GF-D8 (cell line): ENCODE measurements at regions not wholly inside any gene's neighbourhood (a gene's known extent, or its start where the extent isn't known, plus 50 kb on each side); places are given as distances from the start of the nearest gene placed in this dataset.

ENCODE experiments used
- DNase-seq: peaks from one replicate; lab custom pipeline; 2025; lab: John Stamatoyannopoulos, UW

DNA sequence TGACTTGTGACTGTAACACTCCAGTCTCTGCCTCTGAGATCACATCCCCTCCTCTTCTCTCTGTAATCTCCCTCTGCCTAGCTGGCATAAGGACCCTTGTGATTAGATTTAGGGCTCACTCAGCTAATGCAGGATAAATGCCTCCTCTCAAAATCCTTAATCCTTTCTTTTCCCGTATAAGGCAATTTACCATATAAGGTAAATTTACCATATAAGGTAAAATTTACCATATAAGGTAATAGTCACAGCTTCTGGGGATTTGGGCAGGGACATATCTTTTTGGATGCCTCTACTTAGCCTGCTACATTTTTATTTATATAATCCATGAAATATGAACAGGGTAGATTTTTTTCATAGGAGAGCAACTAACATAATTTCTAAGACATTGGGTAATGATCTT, 318.0 kb upstream of the PUM3 start:
- DNase-seq: no peak

DNA sequence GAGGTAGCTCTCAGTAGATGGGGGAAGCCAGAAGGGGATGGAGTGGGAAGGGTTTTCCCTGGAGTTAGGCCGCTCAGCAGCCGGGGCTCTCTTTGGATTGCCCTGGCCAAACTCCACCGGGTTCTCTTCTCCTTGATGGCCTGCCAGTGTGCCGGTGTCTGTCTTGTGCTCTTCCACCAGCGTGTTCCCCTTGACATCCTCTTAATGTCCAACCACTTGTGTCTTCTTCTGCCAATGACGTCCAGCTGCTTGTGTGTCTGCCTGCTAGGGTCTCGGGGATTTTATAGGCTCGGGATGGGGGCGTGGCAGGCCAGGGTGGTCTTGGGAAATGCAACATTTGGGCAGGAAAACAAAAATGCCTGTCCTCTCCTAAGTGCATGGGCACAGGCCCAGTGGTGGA, 313.1 kb upstream of the PUM3 start:
- no peak for DNase-seq

DNA sequence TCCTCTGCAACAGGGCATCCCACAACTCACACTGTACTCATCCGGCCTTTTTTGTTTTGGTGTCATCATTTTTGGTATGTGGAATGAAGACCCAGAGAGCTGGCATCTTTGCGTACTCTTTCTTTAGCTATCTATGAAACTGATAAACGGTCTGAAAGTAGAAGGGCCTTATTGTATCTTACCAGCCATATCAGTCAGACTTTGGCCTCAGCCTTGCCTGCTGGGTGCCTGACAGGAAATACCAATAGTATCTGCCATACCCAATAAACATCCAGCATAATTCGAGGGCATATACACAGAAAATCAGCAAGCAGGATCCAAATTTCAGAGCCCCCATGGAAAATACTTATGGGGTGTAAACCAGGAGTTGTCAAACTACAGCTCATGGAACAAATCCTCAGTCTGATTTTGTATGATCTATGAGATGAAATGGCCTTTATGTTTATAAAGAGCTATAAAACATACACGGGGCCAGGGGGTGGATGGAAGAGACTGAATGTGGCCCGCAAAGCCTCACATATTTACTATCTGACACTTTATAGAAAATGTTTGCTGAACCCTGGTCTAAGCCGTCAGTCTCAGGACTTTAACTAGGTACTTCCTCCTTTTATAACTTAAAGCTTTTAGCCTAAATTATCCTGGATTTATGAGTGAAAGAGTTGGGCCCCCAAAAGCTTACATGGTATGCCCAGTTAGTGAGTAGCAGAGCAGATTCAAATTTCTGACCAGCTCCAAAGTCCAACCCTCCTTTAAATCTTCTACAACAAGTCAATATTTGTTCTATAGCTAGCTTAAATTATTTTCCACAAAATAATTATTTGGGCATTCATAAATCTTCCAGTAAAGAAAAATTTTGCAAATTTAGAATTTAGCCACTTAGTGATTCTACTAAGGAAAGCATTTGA, 308.0 kb upstream of the PUM3 start:
- no peak for DNase-seq

DNA sequence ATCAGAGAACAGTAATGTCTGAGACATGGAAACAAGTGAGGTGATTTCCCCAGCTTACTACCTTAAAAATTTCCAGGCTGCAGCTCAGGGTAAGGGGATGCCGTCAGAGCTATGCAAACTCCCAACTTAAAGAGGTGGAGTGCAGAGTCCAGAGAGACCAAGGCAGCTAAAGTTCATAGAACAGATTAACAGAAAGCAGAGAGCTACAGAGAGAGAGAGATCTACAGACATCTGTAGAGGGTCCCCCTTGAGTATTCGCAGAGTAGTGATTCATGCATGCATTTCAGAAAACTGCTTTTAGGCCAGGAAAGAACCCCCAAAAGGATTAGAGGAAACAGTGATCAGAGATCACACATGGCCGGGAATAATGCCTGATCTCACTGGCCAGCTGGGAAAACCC, 306.2 kb upstream of the PUM3 start:
- no peak for DNase-seq

DNA sequence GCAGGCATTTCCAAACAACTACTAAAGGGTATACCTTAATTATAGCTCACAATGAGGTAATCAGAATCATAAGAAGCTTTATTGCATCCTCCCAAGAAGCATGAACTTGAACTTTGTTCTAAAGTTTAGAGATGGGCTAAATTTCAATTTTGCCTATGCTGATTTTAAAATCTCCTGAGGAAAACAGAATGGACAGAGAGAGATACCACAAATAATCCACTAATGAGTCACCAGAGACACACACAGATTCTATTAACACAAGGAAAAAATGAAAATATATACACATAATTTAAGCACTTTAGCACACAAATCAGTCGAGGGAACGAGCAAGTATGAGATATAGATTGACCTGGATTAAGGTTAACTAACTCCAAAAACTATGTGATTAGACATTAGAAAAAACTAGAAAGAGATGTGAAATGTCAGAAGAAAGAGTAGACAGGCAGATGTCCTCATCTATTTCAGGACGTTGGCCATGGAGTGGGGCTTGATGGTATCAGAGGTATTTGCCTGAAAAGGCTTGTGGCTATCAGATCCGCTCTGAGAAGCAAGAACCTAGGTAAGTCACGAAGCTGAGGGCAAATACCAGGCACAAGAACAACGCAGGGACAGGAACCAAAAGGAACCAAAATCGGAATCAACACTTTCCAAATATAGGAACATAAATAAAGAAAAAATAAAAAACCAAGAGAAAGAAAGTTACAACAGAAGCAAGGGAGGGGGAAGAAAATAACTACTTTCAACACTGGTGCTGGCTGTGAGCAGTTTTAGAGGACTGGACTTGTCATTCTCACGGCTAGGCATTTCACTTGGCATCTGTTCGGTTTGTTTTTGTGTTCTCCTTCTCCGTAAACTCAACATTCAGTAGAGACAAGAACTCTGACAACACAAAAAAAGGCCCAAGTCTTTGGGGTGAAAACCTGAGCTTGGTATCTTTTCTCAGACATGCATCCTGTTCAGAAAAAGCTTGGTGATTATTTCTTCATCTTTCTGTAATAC, 294.6 kb upstream of the PUM3 start:
- DNase-seq: no peak

DNA sequence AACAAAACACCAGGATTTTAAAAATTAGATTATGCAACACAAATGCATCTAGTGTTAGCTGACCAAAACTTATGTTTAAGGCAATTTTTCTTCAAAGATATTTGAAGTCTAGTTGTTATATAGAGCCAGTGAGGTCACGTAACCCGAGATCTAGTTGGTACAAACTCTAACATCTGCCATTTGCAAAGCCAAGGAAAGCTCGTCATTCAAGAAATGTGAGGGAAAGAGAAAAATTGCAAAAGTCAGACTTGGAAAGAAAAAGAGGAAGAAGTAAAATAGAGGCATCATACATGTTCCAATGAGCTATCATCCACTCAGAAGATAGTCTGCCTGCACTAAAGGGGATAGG, 293.4 kb upstream of the PUM3 start:
- DNase-seq: no peak

DNA sequence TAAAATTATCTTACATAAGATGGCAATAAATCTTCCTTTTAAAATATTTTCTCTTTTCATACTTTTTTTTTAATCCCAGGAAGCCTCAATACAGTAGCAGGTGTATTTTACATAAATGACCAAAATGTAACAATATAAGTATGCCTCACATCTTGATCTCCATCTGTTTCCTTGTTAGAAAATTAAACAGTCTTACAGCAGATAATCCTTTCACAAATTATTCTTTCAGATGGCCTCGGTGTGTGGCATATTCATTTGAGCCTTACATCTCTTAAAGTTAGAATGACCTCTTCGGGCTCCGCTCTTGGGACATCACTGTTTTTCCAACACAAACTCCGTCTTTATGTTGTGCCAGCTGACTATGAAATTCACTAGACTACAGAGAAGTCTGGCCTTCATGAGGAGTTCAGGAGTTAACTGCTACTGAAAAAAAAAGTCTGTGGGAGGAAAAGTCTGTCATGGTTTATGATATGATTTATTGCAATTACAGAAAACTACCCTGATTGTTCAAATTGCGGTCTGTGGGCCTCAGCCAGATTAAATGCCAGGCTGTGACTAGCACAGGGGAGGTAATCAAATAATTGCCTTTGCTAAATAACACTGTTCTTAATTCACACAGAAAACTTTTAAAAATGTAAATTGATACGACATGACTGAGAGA, 292.9 kb upstream of the PUM3 start:
- no peak for DNase-seq

DNA sequence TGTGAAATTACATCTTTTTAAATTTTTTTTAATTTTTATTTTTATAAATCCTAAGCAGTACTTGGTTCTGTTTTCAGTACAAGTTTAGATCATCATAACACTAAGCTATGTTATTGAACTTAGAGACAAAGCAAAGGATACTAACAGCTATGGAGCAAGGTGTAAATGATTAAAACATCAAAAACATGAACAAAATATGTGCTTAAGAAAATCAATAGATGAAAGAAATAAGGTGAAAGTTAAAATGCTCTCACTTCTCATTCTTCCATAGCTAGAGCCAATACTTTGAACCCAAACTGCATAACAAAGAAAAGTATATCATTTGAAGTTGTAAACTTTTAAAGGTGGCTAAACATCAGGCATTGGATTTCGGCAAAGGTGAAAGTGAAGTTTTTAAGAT, 292.3 kb upstream of the PUM3 start:
- DNase-seq: no peak

DNA sequence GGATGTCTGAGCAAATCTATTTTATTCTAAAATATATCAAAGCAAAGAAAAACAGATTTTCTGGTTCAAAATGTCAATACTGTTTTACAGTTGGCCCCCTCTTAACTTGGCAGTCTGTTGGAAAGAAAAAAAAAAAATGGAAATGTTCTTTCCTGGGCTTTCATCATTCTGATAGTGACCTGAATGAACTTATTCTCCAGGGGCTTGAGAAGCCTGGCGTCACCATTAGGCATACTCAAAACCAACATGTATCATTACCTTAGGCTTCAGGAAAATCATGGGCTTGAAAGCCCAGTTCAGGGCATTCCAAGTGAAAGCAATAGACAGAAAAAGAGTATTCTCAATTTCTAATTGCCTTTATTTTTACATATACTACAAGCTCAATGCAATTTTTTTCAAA, 283.7 kb upstream of the PUM3 start:
- DNase-seq: no peak

DNA sequence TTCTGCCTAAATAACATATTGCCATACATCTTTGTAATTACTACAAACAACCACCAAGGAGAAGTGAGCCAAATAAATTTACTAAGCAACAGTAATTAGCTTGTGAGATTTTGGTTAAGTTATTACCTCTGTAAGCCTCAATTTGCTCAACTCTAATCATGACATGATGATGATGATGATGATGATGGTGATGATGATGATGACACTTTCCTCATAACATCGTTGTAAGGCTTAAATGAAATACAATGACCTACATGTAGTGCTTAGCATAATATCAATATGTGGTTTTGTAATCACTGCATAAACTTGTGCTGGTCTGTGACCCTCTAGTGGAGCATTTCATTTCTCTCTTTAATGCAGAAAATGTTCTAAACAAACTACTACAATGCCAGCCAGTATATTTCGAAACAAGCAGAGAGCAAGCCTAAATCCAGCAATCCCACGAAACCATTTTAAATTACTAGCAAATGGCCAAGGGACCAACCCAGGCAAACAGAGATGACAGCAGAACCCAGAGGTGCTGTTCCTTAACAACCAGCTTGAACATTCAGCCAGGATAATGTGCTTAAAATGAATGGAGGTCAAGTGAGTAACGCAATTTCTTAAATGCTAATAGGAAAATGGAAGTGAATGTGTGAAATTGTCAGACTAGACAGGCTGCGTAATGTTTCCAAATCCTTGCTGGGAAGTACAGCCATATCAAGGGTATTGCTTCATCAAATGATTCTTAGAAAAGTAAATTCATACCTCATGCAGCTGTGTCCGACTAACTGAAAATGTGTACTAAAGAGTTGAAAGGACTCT, 281.9 kb upstream of the PUM3 start:
- DNase-seq: peak; percentile 82

DNA sequence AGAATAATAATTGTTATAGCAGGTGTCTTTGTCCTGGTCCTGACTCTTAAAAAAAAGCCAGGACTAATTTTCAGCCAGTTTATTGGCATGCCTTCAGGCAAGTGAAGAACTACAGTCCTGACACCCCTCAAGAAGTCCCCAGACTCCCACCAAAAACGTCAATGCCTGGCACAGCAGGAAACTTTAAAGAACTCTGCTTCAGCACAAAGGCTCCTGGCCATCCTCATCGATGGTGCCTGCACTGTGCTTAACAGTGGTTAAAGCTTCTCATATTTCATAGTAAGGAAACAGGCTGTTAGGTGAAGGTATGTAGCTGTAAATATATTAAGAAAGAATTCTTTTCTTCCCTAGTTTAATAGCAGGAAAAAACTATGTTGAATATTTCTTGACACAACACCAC, 280.1 kb upstream of the PUM3 start:
- no peak for DNase-seq

DNA sequence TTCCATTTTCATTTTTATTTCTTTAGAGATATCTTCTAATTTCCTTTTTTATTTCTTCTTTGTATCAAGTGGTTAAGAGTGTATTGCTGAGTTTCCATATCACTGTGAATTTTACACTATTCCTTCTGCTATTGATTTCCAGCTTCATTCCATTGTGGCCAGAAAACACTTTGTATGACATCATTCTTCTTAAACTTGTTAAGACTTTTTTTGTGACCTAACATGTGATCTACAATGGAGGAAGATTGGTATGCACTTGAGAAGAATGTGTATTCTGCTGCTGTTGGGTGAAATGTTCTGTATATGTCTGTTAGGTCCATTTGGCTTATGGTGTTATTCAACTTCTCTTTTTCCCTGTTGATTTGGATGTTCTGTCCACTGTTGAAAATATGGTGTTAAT, 274.2 kb upstream of the PUM3 start:
- no peak for DNase-seq

DNA sequence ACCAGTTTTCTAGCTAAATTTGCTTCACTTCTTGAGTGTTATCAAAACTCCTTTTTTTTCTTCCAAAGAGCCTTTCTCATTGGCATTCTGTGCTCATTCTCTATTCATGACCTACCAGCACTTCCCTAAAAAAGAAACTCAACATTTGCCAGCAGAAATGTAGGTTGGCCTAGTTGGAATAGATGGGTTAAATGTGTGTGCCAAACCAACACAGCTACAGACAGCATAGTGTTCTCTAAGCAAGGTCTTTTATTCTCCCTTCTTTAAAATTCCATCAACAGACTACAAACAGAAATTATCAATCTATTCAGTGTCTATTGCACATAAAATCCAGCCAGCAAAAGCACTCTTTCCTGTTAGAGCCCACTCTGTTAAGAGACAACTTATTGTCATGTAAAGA, 255.8 kb upstream of the PUM3 start:
- no peak for DNase-seq

DNA sequence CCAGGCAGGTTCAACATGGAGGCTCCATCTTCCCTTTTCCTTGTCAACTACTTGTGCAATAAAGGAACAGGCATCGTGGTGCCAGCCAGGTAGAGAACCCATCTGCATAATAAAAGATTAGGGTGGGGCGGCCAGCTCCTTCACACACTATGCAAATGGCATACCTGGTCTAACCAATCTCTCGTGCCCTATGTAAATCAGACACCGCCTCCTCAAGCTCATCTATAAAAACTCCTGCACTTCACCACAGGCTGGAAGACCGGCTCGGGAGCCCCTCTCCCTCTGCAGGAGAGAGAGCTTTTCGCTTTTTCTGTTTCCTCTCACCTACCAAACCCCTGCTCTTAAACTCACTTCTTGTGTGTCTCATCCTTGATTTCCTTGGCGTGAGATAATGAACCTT, 244.3 kb upstream of the PUM3 start:
- no peak for DNase-seq

DNA sequence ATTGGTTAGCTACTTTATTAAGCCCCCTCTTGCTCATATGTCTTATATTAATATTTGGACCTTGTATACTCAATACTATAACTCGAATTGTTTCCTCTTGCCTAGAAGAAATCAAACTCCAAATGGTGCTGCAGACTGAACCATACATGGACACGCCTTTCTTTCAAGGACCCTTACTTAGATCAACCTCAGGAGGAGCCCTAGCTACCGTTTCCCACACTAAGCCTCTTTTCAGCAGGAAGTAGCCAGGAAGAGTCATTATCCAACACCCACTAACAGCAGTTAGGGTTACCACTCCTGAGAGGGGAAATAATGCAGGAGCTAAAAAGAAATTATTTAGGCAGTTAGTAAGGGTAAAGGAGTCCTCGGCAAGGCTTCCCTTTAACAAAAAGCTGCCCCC, 243.8 kb upstream of the PUM3 start:
- DNase-seq: no peak

DNA sequence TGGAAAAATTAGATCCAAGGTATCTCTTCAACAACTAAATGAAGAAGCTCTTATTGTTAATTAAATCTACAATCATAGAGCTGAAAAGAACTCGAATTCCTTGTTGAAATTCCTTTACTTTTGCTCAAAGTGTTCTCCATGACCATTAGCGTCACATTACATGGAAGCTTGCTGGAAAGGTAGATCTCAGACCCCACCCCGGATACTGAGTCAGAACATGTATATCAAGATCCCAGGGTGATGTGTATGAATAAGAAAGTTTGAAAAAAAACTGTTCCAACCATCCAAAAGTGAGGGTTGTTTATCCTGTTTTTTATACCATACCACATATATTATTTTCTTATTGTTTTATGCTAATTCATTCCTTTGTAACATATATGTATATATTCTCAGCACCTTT, 237.1 kb upstream of the PUM3 start:
- no peak for DNase-seq

DNA sequence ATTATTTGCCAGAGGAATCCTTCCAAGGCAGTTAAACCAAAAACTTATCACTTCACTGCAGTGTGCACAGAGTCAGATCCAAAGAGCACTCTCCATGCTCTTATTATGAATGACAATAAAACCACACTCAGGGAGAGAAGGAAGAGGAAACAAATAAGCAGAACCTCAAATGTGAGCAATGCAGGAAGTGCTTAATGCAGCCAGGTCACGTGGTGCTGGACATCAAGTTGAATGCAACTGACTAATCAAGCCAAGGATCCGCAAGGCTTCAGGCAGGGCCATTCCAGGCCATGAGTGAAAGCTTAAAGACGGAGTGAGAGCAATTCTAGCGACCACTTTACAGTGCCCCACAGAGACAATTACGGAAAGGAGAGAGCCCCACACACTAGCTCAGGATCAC, 230.4 kb upstream of the PUM3 start:
- DNase-seq: no peak

DNA sequence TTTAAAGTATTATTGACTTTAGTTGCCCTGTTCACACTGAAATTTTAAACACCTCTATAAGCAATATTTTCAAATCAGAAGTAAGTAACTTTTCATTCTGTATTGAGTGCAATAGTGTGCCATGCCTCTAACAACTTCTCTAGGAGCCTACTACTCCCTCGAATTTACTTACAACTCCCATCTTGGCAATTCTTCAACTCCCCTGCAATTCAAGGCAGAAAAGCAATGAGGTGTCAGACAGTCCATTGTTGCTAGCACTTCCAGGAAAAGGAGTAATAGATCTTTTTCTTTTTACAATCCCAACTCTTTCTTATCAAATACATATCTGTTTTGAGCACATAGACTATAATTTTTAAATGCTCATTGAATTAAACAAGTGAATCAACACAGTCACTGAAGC, 222.7 kb upstream of the PUM3 start:
- no peak for DNase-seq

DNA sequence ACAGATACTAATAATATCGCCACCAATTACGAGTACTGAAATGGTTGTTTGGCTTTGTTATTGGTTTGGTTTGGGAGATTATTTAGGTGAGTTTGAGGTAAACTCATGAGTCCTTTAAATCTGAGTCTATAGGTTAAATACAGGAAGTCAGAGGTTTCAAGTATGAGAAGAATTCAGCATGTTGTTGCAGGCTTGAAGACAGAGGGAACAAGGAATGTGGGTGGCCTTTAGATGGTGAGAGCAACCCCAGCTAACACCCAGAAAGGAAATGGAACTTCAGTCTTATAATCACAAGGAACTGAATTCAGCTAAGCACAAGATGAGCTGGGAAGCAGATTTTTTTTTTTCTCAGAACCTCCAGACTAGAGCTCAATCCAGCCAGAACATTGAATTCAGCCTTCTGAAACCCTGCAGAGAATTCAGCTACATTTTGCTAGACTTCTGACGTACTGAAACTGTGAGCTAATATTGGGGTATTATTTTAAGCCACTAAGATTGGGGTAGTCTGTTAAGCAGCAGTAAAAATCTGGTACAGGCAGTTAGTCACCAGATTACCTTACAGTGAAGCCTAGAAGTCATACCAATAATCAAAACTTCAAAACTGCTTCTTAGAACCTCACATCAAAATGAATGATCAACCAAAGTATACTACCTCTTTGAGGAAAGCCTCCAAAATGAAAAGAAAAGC, 216.0 kb upstream of the PUM3 start:
- DNase-seq: no peak

DNA sequence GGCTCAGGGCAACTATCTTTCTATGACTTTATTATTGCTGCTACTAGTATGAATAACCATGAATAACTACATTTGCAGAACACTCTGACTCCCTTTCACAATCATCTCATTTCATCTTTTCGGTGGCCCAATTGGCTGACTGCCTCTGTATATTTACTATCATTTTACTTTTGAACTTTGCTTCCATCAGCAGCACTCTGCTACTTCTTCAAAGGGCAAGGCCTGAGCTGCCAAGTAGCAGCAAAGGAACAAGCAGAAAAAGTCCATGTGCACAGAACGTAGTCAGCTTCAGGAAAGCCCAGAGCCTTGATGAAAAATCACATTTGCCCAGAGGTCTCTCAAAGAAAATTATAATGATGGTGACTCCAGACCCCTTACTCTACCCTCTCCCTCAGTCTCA, 214.5 kb upstream of the PUM3 start:
- no peak for DNase-seq

DNA sequence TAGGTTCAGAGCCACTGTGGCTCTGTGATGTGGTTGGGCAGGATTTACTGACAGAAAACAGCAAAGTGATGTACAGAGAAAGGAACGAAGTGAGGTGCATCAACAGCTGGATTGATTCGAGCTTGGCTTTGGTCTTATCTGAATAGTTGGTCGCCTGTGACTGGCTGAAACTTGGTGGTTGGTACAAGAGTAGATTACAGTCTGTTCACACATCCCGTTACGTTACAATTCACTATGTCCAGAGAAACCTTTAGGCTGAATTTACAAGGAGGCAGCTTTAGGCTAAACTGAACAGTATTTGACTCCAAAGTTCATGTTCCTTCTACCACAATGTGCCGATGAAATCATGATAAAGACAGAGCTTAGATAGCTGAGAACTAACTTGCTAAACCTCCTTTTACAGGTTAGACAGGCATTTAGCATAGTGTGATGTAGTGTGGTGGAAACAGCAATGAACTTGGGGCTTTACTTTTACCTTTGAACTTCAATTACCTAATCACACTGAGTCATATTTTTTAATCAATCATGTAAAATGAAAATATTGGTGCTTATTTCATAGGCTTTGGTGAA, 210.2 kb upstream of the PUM3 start:
- no peak for DNase-seq
